HepG2 (cell line): ENCODE measurements at regions not wholly inside any gene's neighbourhood (a gene's known extent, or its start where the extent isn't known, plus 50 kb on each side); places are given as distances from the start of the nearest gene placed in this dataset.

Source experiments
- ATAC-seq: fragments of 200-7000 bp; cut with Tn5 transposase; 3 replicates; pipeline ENCODE4 v1.9.1; 2020; ENCODE audit warnings: mild to moderate bottlenecking, moderate library complexity
- BruUV-seq: library from RNA; stranded (reverse); fragments of 400-500 nt; replicated peaks from 2 replicates; lab custom pipeline; 2021; lab: Mats Ljungman, UMichigan
- CTCF ChIA-PET: fragments of 300-600 bp; formaldehyde crosslinking; extraction: SDS; loops from one replicate; lab custom pipeline; 2021; ENCODE audit warnings: low total read pairs, inconsistent platforms, low intra/inter-chr PET ratio; lab: Yijun Ruan, JAX
- POLR2A ChIA-PET: fragments of 350-600 bp; sonication (Branson Sonifier 250); formaldehyde crosslinking; loops from one replicate; lab custom pipeline; 2020; ENCODE audit warnings: antibody characterized with exemption, inconsistent platforms; lab: Yijun Ruan, JAX
- DNase-seq: peaks from one replicate; pipeline ENCODE4 v3.0.0-alpha.2; 2015; ENCODE audit warnings: low spot score
- FAIRE-seq: peaks from 3 replicates; lab custom pipeline; 2011; peaks lifted over from hg19 to GRCh38; lab: Jason Lieb, UNC
- H2AFZ ChIP-seq: one replicate; pipeline ENCODE4 v1.6.1; 2011; ENCODE audit warnings: low read length, inconsistent platforms
- H3K27ac ChIP-seq: fragments of 300-600 bp; 3 replicates; pipeline ENCODE4 v1.8.0; 2011; ENCODE audit warnings: mixed run types, mild to moderate bottlenecking, mixed read lengths, low read length, inconsistent platforms; ENCODE audit not compliant: insufficient read depth; ENCODE audit errors: extremely low read length
- H3K27me3 ChIP-seq, 2 experiments: fragments of 200-600 bp in 1 of 2; 2 replicates in 1 of 2; 3 replicates in 1 of 2; pipeline versions ENCODE4 v1.6.0 to v1.8.0; 2011; ENCODE audit warnings: low read length in 2 of 2, mild to moderate bottlenecking in 2 of 2, moderate library complexity in 2 of 2, inconsistent platforms in 1 of 2; ENCODE audit not compliant: insufficient read depth in 2 of 2, control insufficient read depth in 1 of 2
- H3K36me3 ChIP-seq, 2 experiments: fragments of 200-600 bp in 1 of 2; replicated peaks in 1 of 2; 2 replicates in 1 of 2; 3 replicates in 1 of 2; pipeline versions ENCODE4 v1.5.1 to v1.8.0; 2011; ENCODE audit warnings: low read length in 2 of 2, inconsistent platforms in 1 of 2; ENCODE audit not compliant: insufficient read depth in 2 of 2, control insufficient read depth in 1 of 2
- H3K4me1 ChIP-seq: 2 replicates; pipeline ENCODE4 v1.5.1; 2012; ENCODE audit warnings: low read length, inconsistent platforms; ENCODE audit not compliant: insufficient read depth
- H3K4me2 ChIP-seq: 2 replicates; pipeline ENCODE4 v1.6.0; 2011; ENCODE audit warnings: low read depth, low read length, inconsistent platforms
- H3K4me3 ChIP-seq, 3 experiments: fragments of 200-600 bp in 1 of 3; sonication (generic), shearing (Covaris generic) in 1 of 3; replicated peaks in 1 of 3; 2 replicates each; pipeline ENCODE4 v1.5.1; 2011 to 2016; ENCODE audit warnings: low read length in 3 of 3, inconsistent platforms in 2 of 3, low read depth in 2 of 3, mild to moderate bottlenecking in 2 of 3, control low read depth in 1 of 3, mixed read lengths in 1 of 3; ENCODE audit not compliant: insufficient read depth in 1 of 3
- H3K79me2 ChIP-seq: one replicate; pipeline ENCODE4 v1.6.1; 2011; ENCODE audit warnings: low read length, inconsistent platforms; ENCODE audit not compliant: insufficient read depth
- H3K9ac ChIP-seq: 2 replicates; pipeline ENCODE4 v1.6.0; 2011; ENCODE audit warnings: mild to moderate bottlenecking, low read depth, low read length, inconsistent platforms; ENCODE audit not compliant: insufficient read depth
- H3K9me3 ChIP-seq: 2 replicates; pipeline ENCODE4 v1.5.1; 2012; ENCODE audit warnings: mild to moderate bottlenecking, low read length
- H4K20me1 ChIP-seq: 2 replicates; pipeline ENCODE4 v1.6.0; 2011; ENCODE audit warnings: inconsistent platforms, mild to moderate bottlenecking, low read length, moderate library complexity; ENCODE audit not compliant: insufficient read depth
- ARNT2 ChIP-seq: sonication (generic); formaldehyde crosslinking; IDR thresholded peaks from 2 replicates; pipeline ENCODE4 v1.8.0; 2022; ENCODE audit warnings: mild to moderate bottlenecking, low read depth, missing genetic modification reagents, moderate library complexity
- FOXC1 ChIP-seq: sonication (generic); formaldehyde crosslinking; IDR thresholded peaks from 2 replicates; pipeline ENCODE4 v1.8.0; 2022; ENCODE audit warnings: mild to moderate bottlenecking, missing genetic modification reagents, borderline replicate concordance
- ZNF746 ChIP-seq: sonication (generic); formaldehyde crosslinking; IDR thresholded peaks from 2 replicates; pipeline ENCODE4 v1.8.0; 2022; ENCODE audit warnings: mild to moderate bottlenecking, missing genetic modification reagents
- ZSCAN30 ChIP-seq: sonication (generic); formaldehyde crosslinking; IDR thresholded peaks from 2 replicates; pipeline ENCODE4 v1.5.0; 2020; ENCODE audit warnings: mild to moderate bottlenecking, missing genetic modification reagents
- WGBS: methylation state at CpG from one replicate; pipeline ENCODE4 v1.1.6; 2017; ENCODE audit warnings: low lambda C conversion rate; 5-methylcytosine and 5-hydroxymethylcytosine counted together
- in situ Hi-C: cut with HindIII; loops from 2 replicates; pipeline ENCODE4 v1.10.0; 2017; ENCODE audit warnings: low pct_unique_long_range_greater_than_20kb; ENCODE audit not compliant: extremely low pct_ligation_motif_present
- intact Hi-C: fragments of 100-400 bp; cut with micrococcal nuclease; formaldehyde crosslinking; loops from one replicate; pipeline ENCODE4 v1.10.0; 2022; ENCODE audit not compliant: unreplicated experiment
- TF ChIP-seq, protein P1 (sequence below): IDR thresholded peaks from 2 replicates; pipeline ENCODE4 v1.6.1; 2016; ENCODE audit warnings: mild to moderate bottlenecking
- TF ChIP-seq, protein P2 (sequence below): sonication (generic); formaldehyde crosslinking; IDR thresholded peaks from 2 replicates; pipeline ENCODE4 v1.9.0; 2021; ENCODE audit warnings: missing genetic modification reagents, borderline replicate concordance

DNA sequence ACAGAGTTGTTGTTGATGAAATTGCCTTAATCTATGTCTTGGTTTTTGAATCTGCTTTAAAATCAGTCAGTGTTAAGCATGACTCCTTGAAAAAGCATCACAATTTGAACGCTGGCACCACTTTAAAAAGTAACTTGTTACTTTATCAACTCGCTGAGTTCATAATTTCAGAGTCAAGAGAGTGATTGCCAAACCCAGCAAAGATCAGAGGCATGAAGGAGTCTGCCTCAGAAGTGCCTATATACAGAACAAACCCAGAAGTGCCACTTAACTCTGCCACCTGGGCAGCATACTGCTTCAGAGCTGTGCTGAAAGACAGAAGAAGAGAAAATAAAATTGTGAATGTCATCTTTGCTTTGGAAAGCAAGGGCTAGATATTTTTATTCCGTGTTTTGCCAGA, 73.6 kb upstream of the HCRTR2 start (continued):
- TF ChIP-seq, protein P1, sequence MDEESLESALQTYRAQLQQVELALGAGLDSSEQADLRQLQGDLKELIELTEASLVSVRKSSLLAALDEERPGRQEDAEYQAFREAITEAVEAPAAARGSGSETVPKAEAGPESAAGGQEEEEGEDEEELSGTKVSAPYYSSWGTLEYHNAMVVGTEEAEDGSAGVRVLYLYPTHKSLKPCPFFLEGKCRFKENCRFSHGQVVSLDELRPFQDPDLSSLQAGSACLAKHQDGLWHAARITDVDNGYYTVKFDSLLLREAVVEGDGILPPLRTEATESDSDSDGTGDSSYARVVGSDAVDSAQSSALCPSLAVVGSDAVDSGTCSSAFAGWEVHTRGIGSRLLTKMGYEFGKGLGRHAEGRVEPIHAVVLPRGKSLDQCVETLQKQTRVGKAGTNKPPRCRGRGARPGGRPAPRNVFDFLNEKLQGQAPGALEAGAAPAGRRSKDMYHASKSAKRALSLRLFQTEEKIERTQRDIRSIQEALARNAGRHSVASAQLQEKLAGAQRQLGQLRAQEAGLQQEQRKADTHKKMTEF (CRISPR knock-in tag): no peak
- TF ChIP-seq ARNT2 (CRISPR knock-in tag) (no peak), ZNF746 (no peak), FOXC1 (no peak)

DNA sequence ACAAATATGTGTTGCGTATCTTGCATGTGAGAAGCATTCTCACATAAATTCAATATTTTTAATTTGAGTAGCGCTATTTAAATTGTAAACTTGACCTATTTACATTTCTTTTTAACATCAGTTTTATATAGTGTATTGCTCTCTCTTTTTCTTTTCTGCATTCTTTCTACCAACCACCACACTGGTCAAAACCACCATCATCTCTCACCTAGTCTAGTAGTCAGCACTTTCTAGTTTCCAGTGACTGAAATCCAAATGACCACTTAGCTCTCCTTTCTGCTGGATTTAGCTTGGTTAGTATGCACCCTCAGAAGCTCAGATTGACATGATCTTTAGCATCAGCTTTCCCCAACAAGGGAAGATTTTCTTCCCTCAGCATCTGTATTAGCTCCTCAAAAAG, 73.2 kb upstream of the HCRTR2 start:
- ATAC-seq: no peak

More for the DNA sequence above, 73.2 kb upstream of the HCRTR2 start:
- Histone ChIP-seq H3K4me3 (no peak overlapping the region), H3K36me3 (no peaks in the 10 kb centered on the region), H3K27me3 (no peaks in the 10 kb centered on the region), H3K4me1 (no peaks in the 10 kb centered on the region), H3K9ac (no peak overlapping the region), H4K20me1 (no peaks in the 10 kb centered on the region), H3K4me2 (no peak overlapping the region), H2AFZ (no peak overlapping the region), H3K27ac (no peak overlapping the region), H3K79me2 (no peaks in the 10 kb centered on the region), H3K9me3 (no peaks in the 10 kb centered on the region)
- in situ Hi-C loops (no loop called here), intact Hi-C loops (no loop called here)
- no TSS peak for BruUV-seq
- DNase-seq (no peak), FAIRE-seq (no peak)
- CTCF ChIA-PET: no interaction called here
- POLR2A ChIA-PET: no interaction called here
- 31% methylated on average over 2 of the region's 2 CpGs for WGBS
- TF ChIP-seq, protein P2, sequence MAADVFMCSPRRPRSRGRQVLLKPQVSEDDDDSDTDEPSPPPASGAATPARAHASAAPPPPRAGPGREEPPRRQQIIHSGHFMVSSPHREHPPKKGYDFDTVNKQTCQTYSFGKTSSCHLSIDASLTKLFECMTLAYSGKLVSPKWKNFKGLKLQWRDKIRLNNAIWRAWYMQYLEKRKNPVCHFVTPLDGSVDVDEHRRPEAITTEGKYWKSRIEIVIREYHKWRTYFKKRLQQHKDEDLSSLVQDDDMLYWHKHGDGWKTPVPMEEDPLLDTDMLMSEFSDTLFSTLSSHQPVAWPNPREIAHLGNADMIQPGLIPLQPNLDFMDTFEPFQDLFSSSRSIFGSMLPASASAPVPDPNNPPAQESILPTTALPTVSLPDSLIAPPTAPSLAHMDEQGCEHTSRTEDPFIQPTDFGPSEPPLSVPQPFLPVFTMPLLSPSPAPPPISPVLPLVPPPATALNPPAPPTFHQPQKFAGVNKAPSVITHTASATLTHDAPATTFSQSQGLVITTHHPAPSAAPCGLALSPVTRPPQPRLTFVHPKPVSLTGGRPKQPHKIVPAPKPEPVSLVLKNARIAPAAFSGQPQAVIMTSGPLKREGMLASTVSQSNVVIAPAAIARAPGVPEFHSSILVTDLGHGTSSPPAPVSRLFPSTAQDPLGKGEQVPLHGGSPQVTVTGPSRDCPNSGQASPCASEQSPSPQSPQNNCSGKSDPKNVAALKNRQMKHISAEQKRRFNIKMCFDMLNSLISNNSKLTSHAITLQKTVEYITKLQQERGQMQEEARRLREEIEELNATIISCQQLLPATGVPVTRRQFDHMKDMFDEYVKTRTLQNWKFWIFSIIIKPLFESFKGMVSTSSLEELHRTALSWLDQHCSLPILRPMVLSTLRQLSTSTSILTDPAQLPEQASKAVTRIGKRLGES (CRISPR knock-in tag): no peak
- no peak for TF ChIP-seq ZSCAN30 (CRISPR knock-in tag)
